Neural cell (in vitro differentiated cells): ENCODE measurements at regions not wholly inside any gene's neighbourhood (a gene's known extent, or its start where the extent isn't known, plus 50 kb on each side); places are given as distances from the start of the nearest gene placed in this dataset.

ENCODE experiments used
- H2AFZ ChIP-seq: fragments of 200-600, 300-800 bp; sonication (generic), shearing (Covaris generic); 2 replicates; pipeline ENCODE4 v1.6.0; 2014; ENCODE audit warnings: low read depth, mild to moderate bottlenecking, antibody characterized with exemption, low read length, moderate library complexity
- H3F3A ChIP-seq: fragments of 200-600 bp; shearing (Covaris generic); 2 replicates; pipeline ENCODE4 v1.6.1; 2016; ENCODE audit warnings: mild to moderate bottlenecking, moderate library complexity, mixed read lengths, antibody characterized with exemption, low read length; ENCODE audit not compliant: insufficient read depth, poor library complexity, severe bottlenecking
- H3K27ac ChIP-seq: fragments of 200-600, 300-800 bp; sonication (generic), shearing (Covaris generic); 2 replicates; pipeline ENCODE4 v1.5.1; 2014; ENCODE audit warnings: mild to moderate bottlenecking, low read length, moderate library complexity
- H3K27me3 ChIP-seq: fragments of 300-800, 200-600 bp; sonication (generic), shearing (Covaris generic); 2 replicates; pipeline ENCODE4 v1.6.0; 2014; ENCODE audit warnings: mild to moderate bottlenecking, low read depth, low read length, moderate library complexity; ENCODE audit not compliant: insufficient read depth
- H3K36me3 ChIP-seq: fragments of 300-800, 200-600 bp; sonication (generic), shearing (Covaris generic); 2 replicates; pipeline ENCODE4 v1.5.1; 2014; ENCODE audit warnings: mild to moderate bottlenecking, antibody characterized with exemption, low read length, moderate library complexity; ENCODE audit not compliant: insufficient read depth
- H3K4me2 ChIP-seq: fragments of 300-800, 200-600 bp; sonication (generic), shearing (Covaris generic); 2 replicates; pipeline ENCODE4 v1.6.0; 2014; ENCODE audit warnings: mild to moderate bottlenecking, low read length
- H3K4me3 ChIP-seq: fragments of 300-800, 200-600 bp; sonication (generic), shearing (Covaris generic); 2 replicates; pipeline ENCODE4 v1.5.1; 2014; ENCODE audit warnings: mild to moderate bottlenecking, low read length, moderate library complexity
- H3K79me2 ChIP-seq: fragments of 200-600 bp; shearing (Covaris generic); replicated peaks from 2 replicates; pipeline ENCODE4 v1.6.0; 2014; ENCODE audit warnings: mild to moderate bottlenecking, low read length, moderate library complexity; ENCODE audit not compliant: insufficient read depth
- H3K9ac ChIP-seq: fragments of 300-800, 200-600 bp; sonication (generic), shearing (Covaris generic); 2 replicates; pipeline ENCODE4 v1.6.1; 2016; ENCODE audit warnings: mild to moderate bottlenecking, low read length, mixed read lengths
- H3K9me2 ChIP-seq: fragments of 200-600 bp; shearing (Covaris generic); 2 replicates; pipeline ENCODE4 v1.6.1; 2016; ENCODE audit warnings: mild to moderate bottlenecking, low read length, mixed read lengths; ENCODE audit not compliant: insufficient read depth
- H3K9me3 ChIP-seq: fragments of 200-600, 300-800 bp; sonication (generic), shearing (Covaris generic); 2 replicates; pipeline ENCODE4 v1.6.1; 2016; ENCODE audit warnings: mild to moderate bottlenecking, mixed run types, low read length, moderate library complexity, mixed read lengths
- H4K20me1 ChIP-seq: fragments of 200-600 bp; shearing (Covaris generic); 2 replicates; pipeline ENCODE4 v1.6.1; 2016; ENCODE audit warnings: mild to moderate bottlenecking, mixed run types; ENCODE audit not compliant: insufficient read depth
- EP300 ChIP-seq: fragments of 450-650 bp; conservative IDR thresholded peaks from 2 replicates; pipeline ENCODE4 v1.6.1; 2014; ENCODE audit warnings: antibody characterized with exemption, mild to moderate bottlenecking, moderate library complexity; ENCODE audit not compliant: poor library complexity, severe bottlenecking
- EZH2 ChIP-seq: fragments of 200-600, 300-800 bp; shearing (Covaris generic), sonication (generic); IDR thresholded peaks from 2 replicates; pipeline ENCODE4 v1.6.1; 2014; ENCODE audit warnings: antibody characterized with exemption, low read length, borderline replicate concordance, mild to moderate bottlenecking; ENCODE audit not compliant: insufficient read depth, poor library complexity, severe bottlenecking
- MXI1 ChIP-seq: fragments of 450-650 bp; conservative IDR thresholded peaks from 2 replicates; pipeline ENCODE4 v1.6.1; 2014; ENCODE audit warnings: antibody characterized with exemption, mild to moderate bottlenecking; ENCODE audit not compliant: poor library complexity, severe bottlenecking
- POLR2AphosphoS5 ChIP-seq: IDR thresholded peaks from 2 replicates; pipeline ENCODE4 v1.6.1; 2012
- RAD21 ChIP-seq: fragments of 450-650 bp; conservative IDR thresholded peaks from 2 replicates; pipeline ENCODE4 v1.6.1; 2014; ENCODE audit warnings: antibody characterized with exemption, mild to moderate bottlenecking, moderate library complexity
- SMC3 ChIP-seq: fragments of 450-650 bp; conservative IDR thresholded peaks from 2 replicates; pipeline ENCODE4 v1.6.1; 2014; ENCODE audit warnings: antibody characterized with exemption, mild to moderate bottlenecking, moderate library complexity; ENCODE audit not compliant: poor library complexity
- TAF1 ChIP-seq: IDR thresholded peaks from 2 replicates; pipeline ENCODE4 v1.6.1; 2012; ENCODE audit warnings: low read depth
- TF ChIP-seq, protein P1 (sequence below): fragments of 450-650 bp; IDR thresholded peaks from 2 replicates; pipeline ENCODE4 v1.5.1; 2014; ENCODE audit warnings: antibody characterized with exemption, mild to moderate bottlenecking, moderate library complexity; ENCODE audit not compliant: poor library complexity, severe bottlenecking
- TF ChIP-seq, protein P2 (sequence below): IDR thresholded peaks from 2 replicates; pipeline ENCODE4 v1.6.1; 2012; ENCODE audit warnings: borderline replicate concordance

GRCh38 chr1:55893155-55893554 is 678.0 kb upstream of the USP24 start:
- Histone ChIP-seq H3K4me3 (no peak overlapping the region), H3F3A (no peaks in the 10 kb centered on the region), H3K36me3 (no peaks in the 10 kb centered on the region), H2AFZ (no peak overlapping the region), H3K27ac (no peak overlapping the region), H4K20me1 (no peaks in the 10 kb centered on the region), H3K4me2 (no peak overlapping the region), H3K9me3 (no peaks in the 10 kb centered on the region), H3K9ac (no peak overlapping the region), H3K27me3 (no peaks in the 10 kb centered on the region), H3K9me2 (no peaks in the 10 kb centered on the region), H3K79me2 (no peaks in the 10 kb centered on the region)
- no peak for TF ChIP-seq EP300
- TF ChIP-seq, protein P1, sequence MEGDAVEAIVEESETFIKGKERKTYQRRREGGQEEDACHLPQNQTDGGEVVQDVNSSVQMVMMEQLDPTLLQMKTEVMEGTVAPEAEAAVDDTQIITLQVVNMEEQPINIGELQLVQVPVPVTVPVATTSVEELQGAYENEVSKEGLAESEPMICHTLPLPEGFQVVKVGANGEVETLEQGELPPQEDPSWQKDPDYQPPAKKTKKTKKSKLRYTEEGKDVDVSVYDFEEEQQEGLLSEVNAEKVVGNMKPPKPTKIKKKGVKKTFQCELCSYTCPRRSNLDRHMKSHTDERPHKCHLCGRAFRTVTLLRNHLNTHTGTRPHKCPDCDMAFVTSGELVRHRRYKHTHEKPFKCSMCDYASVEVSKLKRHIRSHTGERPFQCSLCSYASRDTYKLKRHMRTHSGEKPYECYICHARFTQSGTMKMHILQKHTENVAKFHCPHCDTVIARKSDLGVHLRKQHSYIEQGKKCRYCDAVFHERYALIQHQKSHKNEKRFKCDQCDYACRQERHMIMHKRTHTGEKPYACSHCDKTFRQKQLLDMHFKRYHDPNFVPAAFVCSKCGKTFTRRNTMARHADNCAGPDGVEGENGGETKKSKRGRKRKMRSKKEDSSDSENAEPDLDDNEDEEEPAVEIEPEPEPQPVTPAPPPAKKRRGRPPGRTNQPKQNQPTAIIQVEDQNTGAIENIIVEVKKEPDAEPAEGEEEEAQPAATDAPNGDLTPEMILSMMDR = no peak
- TF ChIP-seq TAF1 = no peak
- TF ChIP-seq, protein P2, sequence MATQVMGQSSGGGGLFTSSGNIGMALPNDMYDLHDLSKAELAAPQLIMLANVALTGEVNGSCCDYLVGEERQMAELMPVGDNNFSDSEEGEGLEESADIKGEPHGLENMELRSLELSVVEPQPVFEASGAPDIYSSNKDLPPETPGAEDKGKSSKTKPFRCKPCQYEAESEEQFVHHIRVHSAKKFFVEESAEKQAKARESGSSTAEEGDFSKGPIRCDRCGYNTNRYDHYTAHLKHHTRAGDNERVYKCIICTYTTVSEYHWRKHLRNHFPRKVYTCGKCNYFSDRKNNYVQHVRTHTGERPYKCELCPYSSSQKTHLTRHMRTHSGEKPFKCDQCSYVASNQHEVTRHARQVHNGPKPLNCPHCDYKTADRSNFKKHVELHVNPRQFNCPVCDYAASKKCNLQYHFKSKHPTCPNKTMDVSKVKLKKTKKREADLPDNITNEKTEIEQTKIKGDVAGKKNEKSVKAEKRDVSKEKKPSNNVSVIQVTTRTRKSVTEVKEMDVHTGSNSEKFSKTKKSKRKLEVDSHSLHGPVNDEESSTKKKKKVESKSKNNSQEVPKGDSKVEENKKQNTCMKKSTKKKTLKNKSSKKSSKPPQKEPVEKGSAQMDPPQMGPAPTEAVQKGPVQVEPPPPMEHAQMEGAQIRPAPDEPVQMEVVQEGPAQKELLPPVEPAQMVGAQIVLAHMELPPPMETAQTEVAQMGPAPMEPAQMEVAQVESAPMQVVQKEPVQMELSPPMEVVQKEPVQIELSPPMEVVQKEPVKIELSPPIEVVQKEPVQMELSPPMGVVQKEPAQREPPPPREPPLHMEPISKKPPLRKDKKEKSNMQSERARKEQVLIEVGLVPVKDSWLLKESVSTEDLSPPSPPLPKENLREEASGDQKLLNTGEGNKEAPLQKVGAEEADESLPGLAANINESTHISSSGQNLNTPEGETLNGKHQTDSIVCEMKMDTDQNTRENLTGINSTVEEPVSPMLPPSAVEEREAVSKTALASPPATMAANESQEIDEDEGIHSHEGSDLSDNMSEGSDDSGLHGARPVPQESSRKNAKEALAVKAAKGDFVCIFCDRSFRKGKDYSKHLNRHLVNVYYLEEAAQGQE = no peak
- TF ChIP-seq EZH2 = no peak
- no peak for TF ChIP-seq RAD21

GRCh38 chr1:55888685-55889317 is 673.6 kb upstream of the USP24 start:
- no peaks in the 10 kb centered on the region for H3K79me2 ChIP-seq
- H3K27ac ChIP-seq = no peak overlapping the region
- TF ChIP-seq EP300 (no peak), RAD21 (no peak), SMC3 (no peak), POLR2AphosphoS5 (no peak), TAF1 (no peak), MXI1 (no peak), EZH2 (no peak)
- TF ChIP-seq, protein P1 = no peak
- TF ChIP-seq, protein P2 = no peak
- H3K27me3 ChIP-seq = no peaks in the 10 kb centered on the region
- no peak overlapping the region for H3K9ac ChIP-seq
- no peak overlapping the region for H3K4me3 ChIP-seq
- H4K20me1 ChIP-seq = no peaks in the 10 kb centered on the region
- no peaks in the 10 kb centered on the region for H3K9me2 ChIP-seq
- no peaks in the 10 kb centered on the region for H3K36me3 ChIP-seq
- no peaks in the 10 kb centered on the region for H3F3A ChIP-seq
- H2AFZ ChIP-seq = no peak overlapping the region
- no peaks in the 10 kb centered on the region for H3K9me3 ChIP-seq
- no peak overlapping the region for H3K4me2 ChIP-seq
